Esophagus squamous epithelium (tissue), 5 donors: ENCODE measurements at regions not wholly inside any gene's neighbourhood (a gene's known extent, or its start where the extent isn't known, plus 50 kb on each side); places are given as distances from the start of the nearest gene placed in this dataset.

Experiments used
- DNase-seq: peaks from one replicate; lab custom pipeline; 2025; lab: John Stamatoyannopoulos, UW
- H3K27ac ChIP-seq, 4 donors: fragments of 200-600 bp; sonication (generic); one replicate each; pipeline ENCODE4 v1.5.1; 2016 to 2019; ENCODE audit warnings: mild to moderate bottlenecking in 1 of 4
- H3K27me3 ChIP-seq, 4 donors: fragments of 200-600 bp; sonication (generic); 1 replicate in 3 of 4; 2 replicates in 1 of 4; pipeline versions ENCODE4 v1.5.1 to v1.6.0; 2017 to 2021; ENCODE audit warnings: antibody characterized with exemption in 1 of 4
- H3K36me3 ChIP-seq, 3 donors: fragments of 200-600 bp; sonication (generic); one replicate each; pipeline ENCODE4 v1.5.1; 2016 to 2019
- H3K4me1 ChIP-seq, 3 donors: fragments of 200-600 bp; sonication (generic); one replicate each; pipeline ENCODE4 v1.5.1; 2017 to 2019
- H3K4me3 ChIP-seq, 4 donors: fragments of 200-600 bp; sonication (generic); 1 replicate in 3 of 4; 2 replicates in 1 of 4; pipeline ENCODE4 v1.5.1; 2016 to 2019; ENCODE audit warnings: mild to moderate bottlenecking in 2 of 4, moderate library complexity in 1 of 4
- H3K9me3 ChIP-seq, 3 donors: fragments of 200-600 bp; sonication (generic); one replicate each; pipeline ENCODE4 v1.5.1; 2016 to 2019
- CTCF ChIP-seq, 6 experiments: fragments of 450-650 bp in 4 of 6; fragments of 200-600 bp in 2 of 6; sonication (generic) in 2 of 6; IDR thresholded peaks; one replicate each; pipeline ENCODE4 v1.5.1; 2016 to 2019; ENCODE audit warnings: antibody characterized with exemption in 6 of 6, mild to moderate bottlenecking in 4 of 6, moderate library complexity in 4 of 6
- POLR2A ChIP-seq, 4 donors: fragments of 450-650 bp; IDR thresholded peaks; one replicate each; pipeline ENCODE4 v1.6.1; 2017; ENCODE audit warnings: antibody characterized with exemption in 4 of 4, mild to moderate bottlenecking in 4 of 4, moderate library complexity in 3 of 4
- WGBS, 2 donors: methylation state at CpG; one replicate each; pipeline ENCODE4 v1.1.5; 2018; 5-methylcytosine and 5-hydroxymethylcytosine counted together
- intact Hi-C: fragments of 100-400 bp; cut with DNase I; formaldehyde crosslinking; loops from one replicate; pipeline ENCODE4 v1.15.0; 2022
- donor health status: DM: yes; HTN: yes; CAD: no.

DNA sequence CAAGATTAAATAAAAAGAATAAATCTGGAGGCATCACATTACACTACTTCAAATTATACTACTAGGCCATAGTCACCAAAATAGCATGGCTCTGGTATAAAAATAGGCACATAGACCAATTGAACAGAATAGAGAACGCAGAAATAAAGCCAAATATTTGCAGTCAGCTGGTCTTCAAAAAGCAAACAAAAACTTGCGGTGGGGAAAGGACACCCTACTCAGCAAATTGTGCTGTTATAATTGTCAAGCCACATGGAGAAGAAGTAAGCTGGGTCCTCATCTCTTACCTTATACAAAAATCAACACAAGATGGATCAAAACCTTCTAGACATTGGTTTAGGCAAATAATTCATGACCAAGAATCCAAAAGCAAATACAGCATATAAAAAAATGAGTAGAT is 259.2 kb upstream of the SLITRK3 start:
- H3K27me3 ChIP-seq = no peaks in the 10 kb centered on the region
- no peaks in the 10 kb centered on the region for H3K36me3 ChIP-seq
- WGBS, 2 donors = 50 to 73% methylated on average over 2 of the region's 2 CpGs
- no peak overlapping the region for H3K27ac ChIP-seq
- DNase-seq = no peak
- H3K4me3 ChIP-seq = no peak overlapping the region
- TF ChIP-seq CTCF (IDR thresholded peaks at IDR 0.05) (no peak), POLR2A (IDR thresholded peaks at IDR 0.05) (no peak)
- intact Hi-C loops = no loop called here
- peaks cover 0 to 3% (median 0%) of the 10 kb centered on the region in 3 donors for H3K9me3 ChIP-seq
- H3K4me1 ChIP-seq = no peaks in the 10 kb centered on the region

DNA sequence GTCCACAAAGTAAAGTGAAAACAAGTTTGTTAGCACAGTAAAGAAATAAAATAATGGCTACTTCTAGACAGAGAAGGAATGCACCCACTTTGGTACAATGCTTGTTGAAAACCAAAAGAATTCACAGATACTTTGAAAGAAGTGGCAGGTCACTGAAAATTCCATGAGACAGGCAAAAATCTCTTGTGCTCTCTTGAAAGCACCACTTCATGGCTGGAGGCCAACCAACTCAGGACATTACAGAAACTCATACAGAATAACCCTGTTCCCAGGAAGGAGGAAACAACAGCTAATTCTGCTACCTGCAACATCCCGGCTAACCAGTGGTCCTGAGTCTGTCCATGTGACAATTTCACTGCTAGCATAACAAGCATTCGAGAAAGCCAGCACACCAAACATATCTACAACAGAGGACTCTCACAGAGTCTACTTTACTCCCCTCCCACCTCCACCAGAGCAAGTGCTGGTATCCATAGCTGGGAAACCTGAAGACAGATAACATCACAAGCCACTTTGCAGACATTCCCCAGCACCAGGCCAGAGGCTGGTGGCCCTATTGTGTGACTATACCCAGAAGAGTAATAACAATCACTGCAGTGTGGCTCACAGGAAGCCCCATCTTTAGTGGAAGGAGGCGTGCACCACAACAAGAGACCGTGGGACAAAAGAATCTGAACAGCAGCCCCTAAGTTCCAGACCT is 255.3 kb upstream of the SLITRK3 start:
- TF ChIP-seq POLR2A (IDR thresholded peaks at IDR 0.05) (no peak), CTCF (IDR thresholded peaks at IDR 0.05) (no peak)
- H3K4me3 ChIP-seq = no peak overlapping the region
- intact Hi-C loops = no loop called here
- H3K4me1 ChIP-seq = no peaks in the 10 kb centered on the region
- H3K27me3 ChIP-seq = no peaks in the 10 kb centered on the region
- 59 to 82% methylated on average over 4 of the region's 4 CpGs for whole genome bisulfite sequencing, 2 donors
- DNase-seq = no peak
- H3K9me3 ChIP-seq = peaks cover 0 to 3% (median 1%) of the 10 kb centered on the region in 3 donors
- no peaks in the 10 kb centered on the region for H3K36me3 ChIP-seq
- no peak overlapping the region for H3K27ac ChIP-seq

DNA sequence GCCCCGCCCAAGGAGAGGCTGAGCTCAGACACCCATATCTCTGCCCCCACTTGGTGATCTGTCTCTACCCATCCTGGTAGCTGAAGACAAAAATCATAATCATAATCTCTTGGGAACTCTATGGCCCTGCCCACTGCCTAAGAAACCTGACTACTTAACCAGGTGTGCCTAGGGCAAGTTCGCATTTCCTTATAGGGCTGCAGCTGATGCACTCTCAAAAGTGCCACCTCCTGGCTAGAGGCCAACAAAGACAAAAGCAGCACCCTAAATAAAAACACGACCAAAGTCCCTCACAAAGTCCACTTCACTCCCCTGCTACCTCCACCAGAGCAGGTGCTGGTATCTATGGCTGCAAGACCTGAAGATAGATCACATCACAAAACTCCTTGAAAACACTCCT is 250.4 kb upstream of the SLITRK3 start:
- H3K27me3 ChIP-seq = no peaks in the 10 kb centered on the region
- no peak for DNase-seq
- H3K4me1 ChIP-seq = no peaks in the 10 kb centered on the region
- intact Hi-C loops = no loop called here
- no peaks in the 10 kb centered on the region for H3K36me3 ChIP-seq
- peaks cover 0 to 6% (median 0%) of the 10 kb centered on the region in 3 donors for H3K9me3 ChIP-seq
- TF ChIP-seq POLR2A (IDR thresholded peaks at IDR 0.05) (no peak), CTCF (IDR thresholded peaks at IDR 0.05) (no peak)
- 51 to 86% methylated on average over 3 of the region's 3 CpGs for WGBS, 2 donors
- H3K4me3 ChIP-seq = no peak overlapping the region
- H3K27ac ChIP-seq = no peak overlapping the region

DNA sequence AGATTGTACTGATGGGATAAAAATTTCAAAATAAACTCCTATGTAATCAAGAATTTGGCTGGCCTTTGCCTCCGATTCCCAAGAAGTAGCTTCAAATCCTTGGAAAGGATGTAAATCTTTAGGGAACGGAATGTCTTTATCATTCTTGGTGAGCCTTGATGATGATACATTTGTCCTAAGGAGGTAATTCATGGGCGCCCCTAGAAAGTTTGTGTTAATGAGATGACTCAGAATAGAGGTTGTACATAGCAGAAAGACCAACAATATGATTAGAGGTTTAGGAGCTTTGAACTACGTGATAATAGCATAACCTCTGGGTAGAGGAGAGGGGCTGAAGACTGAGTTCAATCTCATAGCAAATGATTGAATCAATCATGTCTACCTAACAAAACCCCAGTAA is 248.6 kb upstream of the SLITRK3 start:
- no peaks in the 10 kb centered on the region for H3K36me3 ChIP-seq
- no peak overlapping the region for H3K4me3 ChIP-seq
- intact Hi-C loops = no loop called here
- WGBS, 2 donors = 74 to 76% methylated on average over 4 of the region's 4 CpGs
- no peaks in the 10 kb centered on the region for H3K27me3 ChIP-seq
- TF ChIP-seq POLR2A (IDR thresholded peaks at IDR 0.05) = no peak
- TF ChIP-seq CTCF (IDR thresholded peaks at IDR 0.05) = no peak
- DNase-seq = no peak
- H3K9me3 ChIP-seq = peaks cover 0 to 6% (median 0%) of the 10 kb centered on the region in 3 donors
- H3K4me1 ChIP-seq = no peaks in the 10 kb centered on the region
- H3K27ac ChIP-seq = no peak overlapping the region

DNA sequence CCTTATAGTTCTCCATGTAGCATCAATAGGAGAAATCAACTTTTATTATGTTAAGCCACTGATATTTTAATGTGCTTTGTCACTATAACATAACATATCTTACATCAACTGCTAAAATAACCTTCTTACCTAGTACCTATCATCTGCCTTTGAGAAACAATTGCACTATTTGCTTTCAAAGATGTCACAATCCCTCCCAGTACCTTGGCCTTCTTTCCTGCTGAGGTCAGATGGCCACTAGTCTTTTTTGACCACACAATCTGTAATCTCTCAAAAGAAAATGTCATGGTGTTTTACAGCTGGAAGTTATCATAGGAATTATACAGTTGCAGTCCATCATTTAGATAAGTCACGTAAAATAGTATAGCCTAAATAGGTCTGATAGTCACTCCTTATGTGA is 247.5 kb upstream of the SLITRK3 start:
- Histone ChIP-seq H3K27ac (no peak overlapping the region), H3K27me3 (no peaks in the 10 kb centered on the region), H3K4me3 (no peak overlapping the region), H3K4me1 (no peaks in the 10 kb centered on the region), H3K9me3 (peaks cover 0 to 6% (median 0%) of the 10 kb centered on the region in 3 donors), H3K36me3 (no peaks in the 10 kb centered on the region)
- no peak for DNase-seq
- 93 to 95% methylated on average over 1 of the region's 1 CpG for WGBS, 2 donors
- intact Hi-C loops = no loop called here
- TF ChIP-seq CTCF (IDR thresholded peaks at IDR 0.05) = no peak
- TF ChIP-seq POLR2A (IDR thresholded peaks at IDR 0.05) = no peak
